Left ventricle myocardium superior (tissue), 1 donor: ENCODE measurements at regions not wholly inside any gene's neighbourhood (a gene's known extent, or its start where the extent isn't known, plus 50 kb on each side); places are given as distances from the start of the nearest gene placed in this dataset.

Experiments used
- ATAC-seq: fragments of 200-7000 bp; cut with Tn5 transposase; one replicate; pipeline ENCODE4 v1.9.1; 2020; ENCODE audit warnings: mild to moderate bottlenecking, moderate library complexity
- DNase-seq: peaks from one replicate; pipeline ENCODE4 v3.0.0-alpha.2; 2020
- intact Hi-C: fragments of 100-400 bp; cut with micrococcal nuclease; formaldehyde crosslinking; loops from one replicate; pipeline ENCODE4 v1.11.0; 2022
- donor health status: DM: no; HTN: yes; CAD: no; lungs with severe emphysema.

- intact Hi-C loops = no loop called here
- DNase-seq (no peak), ATAC-seq (no peak)
These were observed 392.5 kb upstream of the ESRRG start for GRCh38 chr1:217115404-217116380.

GRCh38 chr1:217109928-217110327 is 386.7 kb upstream of the ESRRG start:
- DNase-seq = no peak
- intact Hi-C loops = no loop called here
- no peak for ATAC-seq

GRCh38 chr1:217106231-217106901 is 383.1 kb upstream of the ESRRG start:
- intact Hi-C loops = no loop called here
- DNase-seq (no peak), ATAC-seq (no peak)

DNA sequence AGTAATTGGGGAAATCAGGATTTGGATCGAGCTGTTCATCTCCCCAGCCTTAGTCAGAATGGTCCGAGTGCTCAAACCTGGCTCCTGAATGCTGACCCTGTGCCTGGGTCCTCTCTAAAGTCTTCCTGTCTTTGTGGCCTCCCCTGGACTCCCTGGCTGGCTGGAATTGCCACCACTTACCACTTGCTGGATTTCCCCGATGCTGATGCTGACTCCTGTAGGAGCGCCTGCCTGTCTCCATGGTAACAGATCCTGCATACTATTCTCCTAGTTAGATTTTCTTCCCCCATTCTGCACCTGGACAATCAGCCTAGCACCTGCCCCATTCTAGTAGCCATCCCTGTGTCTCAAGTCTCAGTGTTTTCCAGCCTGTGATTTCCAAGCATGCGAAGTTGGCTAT is 382.2 kb upstream of the ESRRG start:
- ATAC-seq = no peak

DNA sequence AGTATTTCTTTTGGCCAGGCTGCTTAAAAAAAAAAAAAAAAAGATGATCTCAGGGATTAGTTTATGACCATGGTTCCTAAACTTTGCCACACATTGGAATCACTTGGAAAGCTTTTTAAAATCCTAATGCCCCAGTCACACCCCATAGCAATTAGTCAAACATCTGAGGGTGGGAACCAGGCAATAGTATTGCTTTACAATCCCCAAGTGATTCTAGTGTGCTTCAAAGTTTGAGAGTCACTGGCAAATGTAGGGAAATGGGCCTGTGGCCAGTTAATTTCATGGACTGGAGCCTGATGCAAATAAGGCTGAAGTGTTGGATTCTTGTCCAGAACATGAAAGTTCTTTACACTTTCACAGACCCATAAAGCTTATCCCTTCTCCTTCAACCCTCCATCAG is 374.6 kb upstream of the ESRRG start:
- no peak for ATAC-seq

More for the DNA sequence above, 382.2 kb upstream of the ESRRG start:
- no peak for DNase-seq
- intact Hi-C loops = no loop called here

GRCh38 chr1:217096200-217096599 is 373.0 kb upstream of the ESRRG start:
- intact Hi-C loops = no loop called here
- DNase-seq (no peak), ATAC-seq (peak; percentile 70)

More for the DNA sequence above, 374.6 kb upstream of the ESRRG start:
- intact Hi-C loops = no loop called here
- DNase-seq = no peak

DNA sequence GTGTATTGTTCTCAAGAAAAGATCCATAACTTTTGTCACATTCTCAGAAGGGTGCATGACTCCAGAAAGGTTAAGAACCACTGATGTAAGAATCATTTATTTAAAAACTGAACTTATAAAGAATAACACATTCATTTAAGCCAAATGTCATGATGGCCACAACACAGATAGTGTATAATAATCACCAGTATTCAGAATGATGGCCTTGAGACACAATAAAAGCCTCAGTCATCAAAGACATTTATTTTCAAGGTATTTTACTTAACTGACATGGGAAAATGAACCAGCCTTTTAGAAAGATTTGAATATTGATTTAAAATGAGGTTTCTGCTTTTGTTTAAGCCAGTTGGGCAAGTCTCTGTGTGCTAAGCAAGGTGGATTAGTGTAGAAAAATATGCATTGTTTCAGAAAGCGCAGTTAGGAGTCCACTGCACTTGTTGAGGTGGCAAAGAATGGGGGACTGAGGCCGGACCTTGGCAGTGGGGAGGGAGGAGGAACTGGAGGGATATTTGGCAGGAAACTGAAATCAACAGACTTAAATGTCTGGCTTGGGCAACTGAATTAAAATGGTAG is 371.9 kb upstream of the ESRRG start:
- DNase-seq (no peak), ATAC-seq (no peak)
- intact Hi-C loops = no loop called here

DNA sequence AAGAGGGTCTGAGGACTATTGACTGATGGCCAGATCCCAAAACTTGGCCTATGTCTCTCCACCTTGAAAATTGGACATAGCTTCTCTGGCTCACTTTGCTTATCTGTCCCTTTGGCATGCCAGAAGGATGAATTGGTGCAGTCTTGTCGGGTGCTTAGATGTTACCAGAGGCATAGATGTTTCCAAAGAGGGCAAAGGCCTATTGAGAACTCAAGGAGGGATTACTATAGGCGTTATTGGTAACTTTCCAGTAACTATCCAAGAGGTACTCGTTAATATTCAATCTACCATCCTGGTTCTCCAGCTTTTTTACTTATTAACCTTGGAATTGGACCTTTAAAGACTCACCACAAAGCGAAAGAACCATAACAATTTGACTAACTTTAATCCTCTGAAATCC is 368.3 kb upstream of the ESRRG start:
- no peak for DNase-seq
- intact Hi-C loops = no loop called here
- ATAC-seq = no peak

DNA sequence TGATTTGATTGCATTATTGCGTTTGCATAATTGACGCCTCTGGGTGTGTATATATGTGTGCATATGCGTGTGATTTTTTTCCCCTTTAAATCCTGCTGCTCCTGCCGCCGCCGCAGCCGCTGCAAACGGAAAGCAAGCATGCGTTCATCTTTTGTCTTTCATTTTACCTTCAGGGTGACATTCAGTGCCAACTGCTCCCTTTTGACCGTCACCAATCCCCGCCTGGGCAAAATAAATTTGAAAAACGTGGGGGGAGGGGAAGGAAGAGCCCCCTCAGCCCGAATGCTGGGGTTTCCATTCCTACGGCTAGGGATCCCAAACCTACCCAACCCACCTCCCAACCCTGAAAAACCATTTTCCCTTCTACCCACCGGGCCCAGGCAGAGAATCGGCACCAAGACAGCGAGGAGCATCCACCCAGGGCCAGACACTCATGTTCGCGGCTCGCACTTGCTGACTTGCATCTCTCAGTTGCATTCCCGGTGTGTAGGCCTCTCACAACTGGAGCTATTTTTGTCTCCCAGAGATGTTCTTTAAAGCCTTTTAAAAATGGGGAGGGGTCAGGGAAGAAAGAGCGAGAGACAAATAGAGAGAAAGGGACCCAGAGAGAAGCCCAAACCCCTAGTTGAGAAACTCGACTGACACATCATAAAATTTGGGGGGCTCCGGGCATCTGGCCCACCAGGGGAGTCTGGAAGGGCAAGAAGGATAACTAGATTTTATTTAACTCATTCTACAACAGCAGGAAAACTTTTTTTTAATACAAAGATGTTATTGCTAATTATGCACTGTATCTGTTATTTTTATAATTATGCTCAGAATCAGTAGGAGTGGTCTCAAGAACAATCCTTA is 367.1 kb upstream of the ESRRG start:
- intact Hi-C loops = no loop called here
- peak; percentile 49 for DNase-seq
- peak; percentile 67 for ATAC-seq

- peak; percentile 50 for DNase-seq
- intact Hi-C loops = no loop called here
- ATAC-seq = peak; percentile 84
These were observed 366.3 kb upstream of the ESRRG start for GRCh38 chr1:217089361-217090014.

DNA sequence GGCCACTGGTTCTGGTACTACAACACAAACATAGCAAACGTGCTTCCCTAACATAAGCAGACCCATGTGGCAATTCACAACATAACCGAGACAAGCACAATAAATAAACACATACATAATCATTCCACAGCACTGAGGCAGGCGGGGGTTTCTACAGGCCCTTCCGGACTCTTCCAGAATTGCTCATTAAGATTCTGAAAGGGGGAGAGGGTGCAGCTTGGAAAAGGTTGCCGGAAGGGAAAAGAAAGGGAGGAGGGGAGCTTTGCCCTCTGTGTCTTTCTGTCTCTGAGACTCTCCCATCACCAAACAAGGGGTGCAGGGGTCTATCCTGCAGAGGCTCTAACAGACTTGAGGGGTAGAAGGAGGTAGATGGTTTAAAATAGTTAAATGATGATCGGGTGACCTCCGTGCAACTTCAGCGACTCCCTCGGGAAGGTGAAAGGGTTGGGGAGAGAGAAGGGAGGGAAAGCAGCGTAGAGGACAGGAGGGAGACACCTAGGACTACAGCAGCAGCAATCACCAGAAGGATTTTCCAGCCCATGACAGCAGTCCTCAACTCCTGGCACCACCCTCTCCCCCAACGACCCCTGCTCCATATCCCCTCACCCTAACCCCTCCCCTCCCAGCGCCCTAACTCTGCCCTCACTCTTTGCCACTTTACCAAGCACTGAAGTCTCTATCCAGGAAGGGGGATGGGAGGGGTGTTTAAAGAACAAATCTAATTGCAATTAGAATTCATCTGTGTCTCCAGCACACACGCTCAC is 365.5 kb upstream of the ESRRG start:
- ATAC-seq (peak; percentile 49), DNase-seq (no peak)
- intact Hi-C loops = no loop called here

GRCh38 chr1:217088011-217088410 is 364.8 kb upstream of the ESRRG start:
- no peak for DNase-seq
- intact Hi-C loops = no loop called here
- no peak for ATAC-seq

GRCh38 chr1:217079584-217079983 is 356.4 kb upstream of the ESRRG start:
- DNase-seq = no peak
- intact Hi-C loops = no loop called here
- no peak for ATAC-seq

DNA sequence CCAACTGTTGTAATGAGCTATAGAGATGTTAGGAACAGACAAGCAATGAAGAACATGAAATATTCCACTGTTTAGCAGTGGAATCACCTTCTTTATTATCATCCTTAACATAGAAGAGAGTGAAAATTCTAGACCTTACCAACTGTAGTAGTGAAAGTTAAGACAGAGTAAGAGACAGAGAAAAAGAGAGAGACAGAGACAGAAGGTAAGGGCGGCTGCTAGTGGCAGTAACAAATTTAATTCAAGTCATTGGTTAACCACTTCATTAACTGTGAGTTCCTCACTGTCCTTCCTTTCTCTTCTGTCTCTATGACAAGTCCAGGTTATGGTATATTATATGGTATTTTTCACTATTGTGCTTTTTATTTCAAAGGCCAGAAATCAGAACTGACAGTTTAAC is 355.7 kb upstream of the ESRRG start:
- ATAC-seq (peak; percentile 59), DNase-seq (no peak)
- intact Hi-C loops = no loop called here

- intact Hi-C loops = no loop called here
- DNase-seq (no peak), ATAC-seq (peak; percentile 72)
These were observed 355.0 kb upstream of the ESRRG start for GRCh38 chr1:217078078-217078690.

GRCh38 chr1:217077426-217077825 is 354.2 kb upstream of the ESRRG start:
- DNase-seq (no peak), ATAC-seq (no peak)
- intact Hi-C loops = no loop called here

- DNase-seq (no peak), ATAC-seq (peak; percentile 36)
- intact Hi-C loops = no loop called here
These were observed 353.7 kb upstream of the ESRRG start for GRCh38 chr1:217076902-217077301.

- DNase-seq = no peak
- ATAC-seq = no peak
- intact Hi-C loops = no loop called here
These were observed 349.7 kb upstream of the ESRRG start for GRCh38 chr1:217072926-217073325.
